ENCODE measurements at regions not wholly inside any gene's neighbourhood (a gene's known extent, or its start where the extent isn't known, plus 50 kb on each side); places are given as distances from the start of the nearest gene placed in this dataset.

- no peaks in the 10 kb centered on the region for H3K27me3 ChIP-seq (ENCODE audit: control insufficient read depth, insufficient read depth, low read length)
- peaks cover 20% of the 10 kb centered on the region for H3K9me3 ChIP-seq (ENCODE audit: control insufficient read depth, insufficient read depth, low read length)
- ChIA-PET CTCF (no interaction called here), POLR2A (no interaction called here)
- no peak for DNase-seq (ENCODE audit: low read depth, low spot score)
- no peak overlapping the region for H3K27ac ChIP-seq (ENCODE audit: low read depth, low read length)
- H3K4me3 ChIP-seq (ENCODE audit: low read depth, low read length), result no peak overlapping the region
- no peak for TF ChIP-seq CTCF (IDR thresholded peaks at IDR 0.05; ENCODE audit: low read depth, low read length)
Observed at GRCh38 chr6:9942131-9942530, 472.7 kb downstream of the TFAP2A start.

- TF ChIP-seq CTCF (IDR thresholded peaks at IDR 0.05; ENCODE audit: low read depth, low read length), result no peak
Observed at GRCh38 chr6:9938801-9939200, 476.1 kb downstream of the TFAP2A start.

GRCh38 chr6:9937031-9937763 is 477.7 kb downstream of the TFAP2A start:
- CTCF ChIA-PET, result interaction anchor here (0.6 kb wide), 1 partner anchor 279 kb away, joined by 4 read pairs; no protein-coding TSS in a partner anchor
- POLR2A ChIA-PET, result no interaction called here
- peaks cover 13% of the 10 kb centered on the region for H3K9me3 ChIP-seq (ENCODE audit: control insufficient read depth, insufficient read depth, low read length)

More at GRCh38 chr6:9938801-9939200, 476.1 kb downstream of the TFAP2A start:
- POLR2A ChIA-PET, result no interaction called here
- no peak overlapping the region for H3K4me3 ChIP-seq (ENCODE audit: low read depth, low read length)
- H3K27me3 ChIP-seq (ENCODE audit: control insufficient read depth, insufficient read depth, low read length), result no peaks in the 10 kb centered on the region
- DNase-seq (ENCODE audit: low read depth, low spot score), result no peak
- H3K27ac ChIP-seq (ENCODE audit: low read depth, low read length), result no peak overlapping the region
- CTCF ChIA-PET, result no interaction called here
- H3K9me3 ChIP-seq (ENCODE audit: control insufficient read depth, insufficient read depth, low read length), result peaks cover 11% of the 10 kb centered on the region

GRCh38 chr6:9936551-9936950 is 478.3 kb downstream of the TFAP2A start:
- POLR2A ChIA-PET, result no interaction called here
- Histone ChIP-seq H3K27ac (ENCODE audit: low read depth, low read length) (no peak overlapping the region), H3K27me3 (ENCODE audit: control insufficient read depth, insufficient read depth, low read length) (no peaks in the 10 kb centered on the region), H3K4me3 (ENCODE audit: low read depth, low read length) (no peak overlapping the region), H3K9me3 (ENCODE audit: control insufficient read depth, insufficient read depth, low read length) (peaks cover 7% of the 10 kb centered on the region)
- no peak for TF ChIP-seq CTCF (IDR thresholded peaks at IDR 0.05; ENCODE audit: low read depth, low read length)
- no peak for DNase-seq (ENCODE audit: low read depth, low spot score)
- CTCF ChIA-PET, result interaction anchor here (0.6 kb wide), 1 partner anchor 279 kb away, joined by 4 read pairs; no protein-coding TSS in a partner anchor

More at GRCh38 chr6:9937031-9937763, 477.7 kb downstream of the TFAP2A start:
- Histone ChIP-seq H3K4me3 (ENCODE audit: low read depth, low read length) (no peak overlapping the region), H3K27me3 (ENCODE audit: control insufficient read depth, insufficient read depth, low read length) (no peaks in the 10 kb centered on the region), H3K27ac (ENCODE audit: low read depth, low read length) (no peak overlapping the region)
- TF ChIP-seq CTCF (IDR thresholded peaks at IDR 0.05; ENCODE audit: low read depth, low read length), result no peak
- no peak for DNase-seq (ENCODE audit: low read depth, low spot score)

- CTCF ChIA-PET, result no interaction called here
- POLR2A ChIA-PET, result no interaction called here
- peaks cover 6% of the 10 kb centered on the region for H3K9me3 ChIP-seq (ENCODE audit: control insufficient read depth, insufficient read depth, low read length)
- no peak for TF ChIP-seq CTCF (IDR thresholded peaks at IDR 0.05; ENCODE audit: low read depth, low read length)
- H3K27me3 ChIP-seq (ENCODE audit: control insufficient read depth, insufficient read depth, low read length), result no peaks in the 10 kb centered on the region
- DNase-seq (ENCODE audit: low read depth, low spot score), result no peak
- H3K4me3 ChIP-seq (ENCODE audit: low read depth, low read length), result no peak overlapping the region
- H3K27ac ChIP-seq (ENCODE audit: low read depth, low read length), result no peak overlapping the region
Observed at GRCh38 chr6:9933677-9934076, 481.2 kb downstream of the TFAP2A start.
